Trophoblast cell (in vitro differentiated cells and primary cell): ENCODE measurements at regions not wholly inside any gene's neighbourhood (a gene's known extent, or its start where the extent isn't known, plus 50 kb on each side); places are given as distances from the start of the nearest gene placed in this dataset.

Source experiments
- DNase-seq, 2 donors: peaks; one replicate each; pipeline ENCODE4 v3.0.0-alpha.2; 2016
- H2AFZ ChIP-seq: 2 replicates; pipeline ENCODE4 v1.6.1; 2013; ENCODE audit warnings: low read length, moderate library complexity, mild to moderate bottlenecking; ENCODE audit not compliant: insufficient read depth, poor library complexity
- H2AK5ac ChIP-seq: 2 replicates; pipeline ENCODE4 v1.6.1; 2013; ENCODE audit warnings: mild to moderate bottlenecking, low read length
- H2BK120ac ChIP-seq: 2 replicates; pipeline ENCODE4 v1.6.1; 2013; ENCODE audit warnings: low read length, mild to moderate bottlenecking, moderate library complexity; ENCODE audit not compliant: insufficient read depth, poor library complexity
- H2BK12ac ChIP-seq: 2 replicates; pipeline ENCODE4 v1.6.1; 2013; ENCODE audit warnings: mild to moderate bottlenecking, low read length, moderate library complexity
- H2BK5ac ChIP-seq: 2 replicates; pipeline ENCODE4 v1.6.1; 2013; ENCODE audit warnings: low read length, low read depth, moderate library complexity, mild to moderate bottlenecking; ENCODE audit not compliant: poor library complexity
- H3K14ac ChIP-seq: 2 replicates; pipeline ENCODE4 v1.6.1; 2013; ENCODE audit warnings: mild to moderate bottlenecking, low read length
- H3K18ac ChIP-seq: 2 replicates; pipeline ENCODE4 v1.6.1; 2013; ENCODE audit warnings: mild to moderate bottlenecking, low read length
- H3K23ac ChIP-seq: 2 replicates; pipeline ENCODE4 v1.6.1; 2013; ENCODE audit warnings: low read length
- H3K27ac ChIP-seq: 2 replicates; pipeline ENCODE4 v1.5.1; 2013; ENCODE audit warnings: low read depth, mild to moderate bottlenecking, inconsistent platforms, low read length, moderate library complexity
- H3K27me3 ChIP-seq: 2 replicates; pipeline ENCODE4 v1.6.1; 2013; ENCODE audit warnings: inconsistent platforms, mild to moderate bottlenecking, low read length, moderate library complexity; ENCODE audit not compliant: insufficient read depth
- H3K36me3 ChIP-seq, 2 experiments: 1 replicate in 1 of 2; 2 replicates in 1 of 2; pipeline ENCODE4 v1.6.1; 2013; ENCODE audit warnings: low read length in 2 of 2, mild to moderate bottlenecking in 2 of 2, moderate library complexity in 1 of 2; ENCODE audit not compliant: insufficient read depth in 2 of 2, control insufficient read depth in 1 of 2
- H3K4ac ChIP-seq: 2 replicates; pipeline ENCODE4 v1.6.1; 2013; ENCODE audit warnings: low read depth, mild to moderate bottlenecking, low read length, moderate library complexity
- H3K4me1 ChIP-seq, 2 experiments: 1 replicate in 1 of 2; 2 replicates in 1 of 2; pipeline ENCODE4 v1.6.1; 2013; ENCODE audit warnings: low read length in 2 of 2, mild to moderate bottlenecking in 2 of 2, moderate library complexity in 1 of 2; ENCODE audit not compliant: insufficient read depth in 2 of 2, control insufficient read depth in 1 of 2
- H3K4me2 ChIP-seq: 2 replicates; pipeline ENCODE4 v1.6.1; 2013; ENCODE audit warnings: inconsistent platforms, mild to moderate bottlenecking, low read length, moderate library complexity
- H3K4me3 ChIP-seq: 2 replicates; pipeline ENCODE4 v1.5.1; 2013; ENCODE audit warnings: mild to moderate bottlenecking, low read depth, low read length, inconsistent platforms
- H3K79me1 ChIP-seq: one replicate; pipeline ENCODE4 v1.6.1; 2013; ENCODE audit warnings: low read length
- H3K79me2 ChIP-seq: 2 replicates; pipeline ENCODE4 v1.6.1; 2013; ENCODE audit warnings: low read length, mild to moderate bottlenecking; ENCODE audit not compliant: control insufficient read depth, insufficient read depth, poor library complexity
- H3K9ac ChIP-seq: 2 replicates; pipeline ENCODE4 v1.6.1; 2013; ENCODE audit warnings: mild to moderate bottlenecking, low read length
- H3K9me3 ChIP-seq: 2 replicates; pipeline ENCODE4 v1.6.1; 2013; ENCODE audit warnings: low read depth, mild to moderate bottlenecking, control low read depth, inconsistent platforms, low read length; ENCODE audit not compliant: insufficient read depth
- H4K12ac ChIP-seq: 2 replicates; pipeline ENCODE4 v1.6.1; 2013; ENCODE audit warnings: low read depth, mild to moderate bottlenecking, low read length, moderate library complexity
- H4K8ac ChIP-seq: 2 replicates; pipeline ENCODE4 v1.6.1; 2013; ENCODE audit warnings: low read depth, mild to moderate bottlenecking, low read length, moderate library complexity
- H4K91ac ChIP-seq: one replicate; pipeline ENCODE4 v1.6.1; 2013; ENCODE audit warnings: low read depth, mild to moderate bottlenecking, low read length, moderate library complexity
- WGBS: extraction: QIAGEN DNeasy Blood & Tissue Kit; methylation state at CpG from one replicate; pipeline ENCODE4 v1.1.7; 2013; ENCODE audit warnings: missing lambda C conversion rate; ENCODE audit not compliant: insufficient read length, insufficient coverage; ENCODE audit errors: extremely low coverage; 5-methylcytosine and 5-hydroxymethylcytosine counted together

DNA sequence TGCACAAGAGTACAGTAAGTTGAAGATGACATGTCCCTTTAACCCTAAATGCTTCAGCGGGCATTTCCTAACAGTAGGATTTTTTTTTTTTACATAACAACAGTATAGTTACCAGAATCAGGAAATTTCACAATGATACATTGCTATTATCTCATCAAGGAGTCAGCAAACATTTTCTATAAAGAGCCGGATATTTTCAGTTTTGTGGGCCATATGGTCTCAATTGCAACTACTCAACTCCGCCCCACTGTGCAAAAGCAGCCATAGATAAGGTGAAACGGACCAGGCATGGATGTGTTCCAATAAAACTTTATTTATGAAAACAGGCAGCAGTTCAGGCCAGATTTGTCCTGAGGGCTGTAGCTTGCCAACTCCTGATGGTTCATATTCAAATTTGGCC is 130.6 kb downstream of the SMAD6 start:
- no CpG with 5 or more reads among the region's 4 CpGs for WGBS

DNA sequence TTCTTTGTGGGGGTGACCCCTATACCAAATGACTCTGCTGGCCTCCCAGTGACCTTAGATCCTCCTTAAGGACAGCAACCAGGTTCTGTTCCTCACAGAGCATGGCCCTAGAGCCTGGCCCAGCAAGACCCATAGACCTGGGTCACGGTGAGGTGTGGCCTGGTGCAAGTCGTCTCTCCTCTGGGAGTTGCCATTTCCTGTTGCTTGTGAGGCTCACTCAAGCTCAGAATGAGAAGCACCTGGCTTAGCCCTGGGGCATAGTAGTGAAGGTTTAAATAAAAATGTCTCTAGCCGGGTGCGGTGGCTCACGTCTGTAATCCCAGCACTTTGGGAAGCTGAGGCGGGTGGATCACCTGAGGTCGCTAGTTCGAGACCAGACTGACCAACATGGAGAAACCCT is 131.3 kb downstream of the SMAD6 start:
- Histone ChIP-seq H2BK5ac (peak overlapping the region; percentile 96), H4K8ac (peak overlapping the region; percentile 63), H2AK5ac (peak overlapping the region; percentile 92), H3K9ac (no peak overlapping the region), H3K14ac (peak overlapping the region; percentile 76), H3K18ac (no peak overlapping the region), H3K27ac (peak overlapping the region; percentile 13), H3K9me3 (no peaks in the 10 kb centered on the region), H3K79me2 (peaks cover 8% of the 10 kb centered on the region), H2AFZ (peak overlapping the region; percentile 56), H2BK120ac (peak overlapping the region; percentile 99), H2BK12ac (peak overlapping the region; percentile 96), H3K27me3 (no peaks in the 10 kb centered on the region), H3K4me1 (peaks cover 29 to 47% of the 10 kb centered on the region in 2 experiments), H3K4me3 (no peak overlapping the region), H3K79me1 (peaks cover 59% of the 10 kb centered on the region), H3K4me2 (no peak overlapping the region), H3K4ac (peak overlapping the region; percentile 53), H4K91ac (peak overlapping the region; percentile 95), H3K36me3 (no peaks in the 10 kb centered on the region), H4K12ac (no peak overlapping the region), H3K23ac (no peak overlapping the region)
- DNase-seq = peak in 1 of 2 donors; percentile 43
- no CpG with 5 or more reads among the region's 8 CpGs for WGBS

More for the DNA sequence above, 130.6 kb downstream of the SMAD6 start:
- Histone ChIP-seq H4K8ac (no peak overlapping the region), H3K36me3 (no peaks in the 10 kb centered on the region), H4K12ac (no peak overlapping the region), H3K18ac (no peak overlapping the region), H3K27ac (no peak overlapping the region), H2BK12ac (no peak overlapping the region), H4K91ac (no peak overlapping the region), H2AK5ac (no peak overlapping the region), H3K9me3 (no peaks in the 10 kb centered on the region), H3K9ac (no peak overlapping the region), H3K79me1 (peaks cover 55% of the 10 kb centered on the region), H2BK120ac (no peak overlapping the region), H3K79me2 (peaks cover 7% of the 10 kb centered on the region), H3K4me2 (no peak overlapping the region), H3K27me3 (no peaks in the 10 kb centered on the region), H3K4ac (no peak overlapping the region), H3K23ac (no peak overlapping the region), H3K4me3 (no peak overlapping the region), H2AFZ (no peak overlapping the region), H3K14ac (no peak overlapping the region), H3K4me1 (peaks cover 29 to 43% of the 10 kb centered on the region in 2 experiments), H2BK5ac (no peak overlapping the region)
- DNase-seq = peak in 1 of 2 donors; percentile 19

DNA sequence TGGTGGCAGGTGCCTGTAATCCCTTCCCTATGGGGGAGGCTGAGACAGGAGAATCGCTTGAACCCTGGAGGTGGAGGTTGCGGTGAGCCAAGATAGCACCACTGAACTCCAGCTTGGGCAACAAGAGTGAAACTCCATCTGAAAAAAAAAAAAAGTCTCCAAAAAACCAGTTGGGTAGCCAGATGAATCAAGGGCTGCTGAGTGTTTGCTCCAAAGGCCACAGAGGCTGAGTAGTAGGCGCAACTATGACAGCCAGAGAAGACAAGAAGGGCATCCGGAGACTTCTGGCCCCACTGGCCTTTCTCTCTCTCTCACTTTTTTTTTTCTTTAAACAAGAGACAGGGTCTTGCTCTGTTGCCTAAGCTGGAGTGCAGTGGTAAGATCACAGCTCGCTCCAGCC is 131.8 kb downstream of the SMAD6 start:
- Histone ChIP-seq H3K79me2 (peaks cover 8% of the 10 kb centered on the region), H4K12ac (no peak overlapping the region), H3K9me3 (no peaks in the 10 kb centered on the region), H3K4ac (peak overlapping the region; percentile 34), H4K91ac (peak overlapping the region; percentile 95), H2AFZ (no peak overlapping the region), H2BK12ac (peak overlapping the region; percentile 96), H2BK5ac (peak overlapping the region; percentile 96), H3K4me1 (peaks cover 29 to 47% of the 10 kb centered on the region in 2 experiments), H3K36me3 (no peaks in the 10 kb centered on the region), H3K27ac (peak overlapping the region; percentile 77), H3K23ac (no peak overlapping the region), H4K8ac (peak overlapping the region; percentile 54), H3K27me3 (no peaks in the 10 kb centered on the region), H2BK120ac (peak overlapping the region; percentile 99), H3K4me3 (no peak overlapping the region), H3K4me2 (no peak overlapping the region), H3K79me1 (peaks cover 59% of the 10 kb centered on the region), H3K9ac (no peak overlapping the region), H3K18ac (no peak overlapping the region), H3K14ac (peak overlapping the region; percentile 83), H2AK5ac (peak overlapping the region; percentile 92)
- DNase-seq = peak in 1 of 2 donors; percentile 15
- WGBS = no CpG with 5 or more reads among the region's 5 CpGs

DNA sequence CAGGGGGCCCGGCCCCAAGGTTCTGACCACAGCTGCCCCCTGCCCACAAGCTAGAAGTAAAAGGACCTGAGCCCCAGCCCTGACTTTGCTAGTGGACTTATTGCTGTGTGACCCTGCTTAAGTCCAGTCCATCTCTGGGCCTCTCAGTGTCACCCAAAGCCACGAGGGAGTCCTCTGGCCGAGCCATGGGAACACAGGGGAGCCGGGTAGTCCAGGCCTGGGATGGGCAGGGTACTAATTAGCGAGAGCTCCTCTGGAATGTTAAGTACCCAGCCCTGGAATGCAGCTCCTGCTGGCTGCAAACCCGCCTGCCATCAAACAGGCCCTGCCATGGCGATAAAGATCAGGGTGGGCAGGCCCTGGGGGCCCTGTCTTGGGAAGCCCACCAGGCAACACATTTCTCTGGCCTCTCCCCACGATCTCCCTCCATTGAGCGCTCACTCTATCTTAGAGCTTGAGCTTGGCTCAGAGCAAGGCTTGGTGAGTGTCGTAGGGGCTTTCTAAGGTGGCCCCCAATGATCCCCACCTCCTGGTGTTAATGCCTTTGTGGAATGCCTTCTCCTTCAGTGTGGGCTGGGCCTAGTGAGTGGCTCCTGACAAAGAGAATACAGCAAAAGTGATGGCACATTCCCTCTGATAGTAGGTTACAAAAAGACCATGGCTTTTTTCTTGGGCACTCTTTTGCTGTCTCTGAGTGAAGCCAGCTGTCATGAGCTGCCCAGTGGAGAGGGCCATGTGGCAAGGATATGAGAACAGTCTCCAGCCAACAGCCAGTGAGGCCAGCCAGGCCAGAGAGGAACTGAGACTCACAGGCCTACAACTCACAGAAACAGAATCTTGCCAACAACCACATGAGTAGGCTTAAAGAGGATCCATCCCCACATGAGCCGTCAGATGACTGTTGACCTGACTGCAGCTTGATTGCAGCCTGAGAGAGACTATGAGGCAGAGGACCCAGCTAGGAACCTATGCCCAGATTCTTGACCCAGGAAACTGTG is 133.1 kb downstream of the SMAD6 start:
- peak overlapping the region; percentile 99 for H4K91ac ChIP-seq
- peaks cover 32 to 47% of the 10 kb centered on the region in 2 experiments for H3K4me1 ChIP-seq
- DNase-seq = peak in 1 of 2 donors; percentile 51
- peak overlapping the region; percentile 31 for H3K4me2 ChIP-seq
- peak overlapping the region; percentile 56 for H4K12ac ChIP-seq
- H4K8ac ChIP-seq = peak overlapping the region; percentile 75
- H3K27ac ChIP-seq = peak overlapping the region; percentile 77
- H3K9ac ChIP-seq = no peak overlapping the region
- peaks cover 64% of the 10 kb centered on the region for H3K79me1 ChIP-seq
- no CpG with 5 or more reads among the region's 11 CpGs for WGBS
- H3K18ac ChIP-seq = peak overlapping the region; percentile 54
- no peaks in the 10 kb centered on the region for H3K36me3 ChIP-seq
- H2BK120ac ChIP-seq = peak overlapping the region; percentile 99
- H3K27me3 ChIP-seq = no peaks in the 10 kb centered on the region
- H3K23ac ChIP-seq = no peak overlapping the region
- H3K79me2 ChIP-seq = peaks cover 8% of the 10 kb centered on the region
- peak overlapping the region; percentile 95 for H3K14ac ChIP-seq
- peak overlapping the region; percentile 85 for H3K4ac ChIP-seq
- H3K4me3 ChIP-seq = no peak overlapping the region
- peak overlapping the region; percentile 18 for H2AFZ ChIP-seq
- no peaks in the 10 kb centered on the region for H3K9me3 ChIP-seq
- H2BK12ac ChIP-seq = peak overlapping the region; percentile 90
- H2AK5ac ChIP-seq = peak overlapping the region; percentile 98
- peak overlapping the region; percentile 96 for H2BK5ac ChIP-seq
